HepG2 (cell line): ENCODE measurements at regions not wholly inside any gene's neighbourhood (a gene's known extent, or its start where the extent isn't known, plus 50 kb on each side); places are given as distances from the start of the nearest gene placed in this dataset.

Source experiments
- MXI1 ChIP-seq: IDR thresholded peaks from 3 replicates; pipeline ENCODE4 v1.6.1; 2012; ENCODE audit warnings: low read depth, low read length, inconsistent platforms, borderline replicate concordance
- NCOA1 ChIP-seq: sonication (generic); formaldehyde crosslinking; IDR thresholded peaks from 2 replicates; pipeline ENCODE4 v1.9.0; 2021; ENCODE audit warnings: missing genetic modification reagents
- NFRKB ChIP-seq: fragments of 450-650 bp; IDR thresholded peaks from 2 replicates; pipeline ENCODE4 v1.6.1; 2017
- ZNF558 ChIP-seq: sonication (generic); formaldehyde crosslinking; IDR thresholded peaks from 2 replicates; pipeline ENCODE4 v1.9.0; 2022; ENCODE audit warnings: mild to moderate bottlenecking, missing genetic modification reagents, borderline replicate concordance
- TF ChIP-seq, protein P1 (sequence below): sonication (generic); formaldehyde crosslinking; IDR thresholded peaks from 2 replicates; pipeline ENCODE4 v1.5.0; 2020; ENCODE audit warnings: mild to moderate bottlenecking, missing genetic modification reagents, moderate library complexity

DNA sequence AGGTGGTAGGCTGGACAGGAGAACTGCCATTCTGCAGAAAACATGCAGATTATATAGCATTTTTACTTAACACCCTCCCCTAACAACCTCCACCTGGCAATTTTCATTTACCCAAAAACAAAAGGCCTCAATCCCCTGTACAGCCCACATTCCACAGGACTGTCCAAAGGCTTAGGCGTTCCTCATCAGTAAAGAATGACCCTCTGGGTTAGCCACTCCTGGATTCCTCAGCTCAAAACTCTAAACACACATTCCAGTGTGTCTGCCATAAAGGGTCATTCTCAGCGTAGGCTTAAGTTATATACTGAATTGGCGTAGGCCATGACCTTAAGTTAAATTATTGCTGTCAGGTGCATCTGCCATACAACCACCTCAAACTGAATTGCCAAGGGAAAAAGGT is 261.8 kb upstream of the CHAC2 start:
- TF ChIP-seq ZNF558 (CRISPR knock-in tag), result no peak
- no peak for TF ChIP-seq NCOA1 (CRISPR knock-in tag)
- TF ChIP-seq, protein P1, sequence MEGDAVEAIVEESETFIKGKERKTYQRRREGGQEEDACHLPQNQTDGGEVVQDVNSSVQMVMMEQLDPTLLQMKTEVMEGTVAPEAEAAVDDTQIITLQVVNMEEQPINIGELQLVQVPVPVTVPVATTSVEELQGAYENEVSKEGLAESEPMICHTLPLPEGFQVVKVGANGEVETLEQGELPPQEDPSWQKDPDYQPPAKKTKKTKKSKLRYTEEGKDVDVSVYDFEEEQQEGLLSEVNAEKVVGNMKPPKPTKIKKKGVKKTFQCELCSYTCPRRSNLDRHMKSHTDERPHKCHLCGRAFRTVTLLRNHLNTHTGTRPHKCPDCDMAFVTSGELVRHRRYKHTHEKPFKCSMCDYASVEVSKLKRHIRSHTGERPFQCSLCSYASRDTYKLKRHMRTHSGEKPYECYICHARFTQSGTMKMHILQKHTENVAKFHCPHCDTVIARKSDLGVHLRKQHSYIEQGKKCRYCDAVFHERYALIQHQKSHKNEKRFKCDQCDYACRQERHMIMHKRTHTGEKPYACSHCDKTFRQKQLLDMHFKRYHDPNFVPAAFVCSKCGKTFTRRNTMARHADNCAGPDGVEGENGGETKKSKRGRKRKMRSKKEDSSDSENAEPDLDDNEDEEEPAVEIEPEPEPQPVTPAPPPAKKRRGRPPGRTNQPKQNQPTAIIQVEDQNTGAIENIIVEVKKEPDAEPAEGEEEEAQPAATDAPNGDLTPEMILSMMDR (CRISPR knock-in tag), result no peak
- no peak for TF ChIP-seq NFRKB
- no peak for TF ChIP-seq MXI1
